Activated CD4-positive, alpha-beta memory T cell treated with anti-CD3 and anti-CD28 coated beads for 36 hours (primary cell): ENCODE measurements at regions not wholly inside any gene's neighbourhood (a gene's known extent, or its start where the extent isn't known, plus 50 kb on each side); places are given as distances from the start of the nearest gene placed in this dataset.

Experiments
- CTCF ChIA-PET: fragments of 350-600 bp; sonication (Branson Sonifier 250); formaldehyde crosslinking; loops from one replicate; lab custom pipeline; 2021; ENCODE audit warnings: antibody characterized with exemption, inconsistent platforms; lab: Charles Lee
- POLR2A ChIA-PET: fragments of 350-600 bp; sonication (Branson Sonifier 250); formaldehyde crosslinking; loops from one replicate; lab custom pipeline; 2021; ENCODE audit warnings: antibody characterized with exemption; lab: Charles Lee
- DNase-seq: peaks from one replicate; pipeline ENCODE4 v3.0.0-alpha.2; 2020
- H3K27ac Mint-ChIP-seq: one replicate; pipeline ENCODE4 v1.8.0; 2021; ENCODE audit warnings: mixed read lengths
- H3K27me3 Mint-ChIP-seq: one replicate; pipeline ENCODE4 v1.8.0; 2021; ENCODE audit warnings: mixed read lengths
- H3K36me3 Mint-ChIP-seq: one replicate; pipeline ENCODE4 v1.8.0; 2021; ENCODE audit warnings: mixed read lengths
- H3K4me1 Mint-ChIP-seq: one replicate; pipeline ENCODE4 v1.8.0; 2021; ENCODE audit warnings: low read depth, mixed read lengths
- H3K4me3 Mint-ChIP-seq: one replicate; pipeline ENCODE4 v1.8.0; 2021; ENCODE audit warnings: mild to moderate bottlenecking, mixed read lengths
- H3K9me3 Mint-ChIP-seq: one replicate; pipeline ENCODE4 v1.8.0; 2021; ENCODE audit warnings: mixed read lengths
- intact Hi-C: fragments of 100-400 bp; cut with micrococcal nuclease; formaldehyde crosslinking; loops from one replicate; pipeline ENCODE4 v1.15.1; 2023

GRCh38 chr12:103244596-103244995 is 251.2 kb downstream of the C12orf42 start:
- no peaks in the 10 kb centered on the region for H3K36me3 Mint-ChIP-seq
- CTCF ChIA-PET = no interaction called here
- no peak overlapping the region for H3K27ac Mint-ChIP-seq
- no peaks in the 10 kb centered on the region for H3K4me1 Mint-ChIP-seq
- no peak for DNase-seq
- H3K9me3 Mint-ChIP-seq = no peaks in the 10 kb centered on the region
- intact Hi-C loops = no loop called here
- H3K27me3 Mint-ChIP-seq = no peaks in the 10 kb centered on the region
- POLR2A ChIA-PET = no interaction called here
- H3K4me3 Mint-ChIP-seq = no peak overlapping the region

DNA sequence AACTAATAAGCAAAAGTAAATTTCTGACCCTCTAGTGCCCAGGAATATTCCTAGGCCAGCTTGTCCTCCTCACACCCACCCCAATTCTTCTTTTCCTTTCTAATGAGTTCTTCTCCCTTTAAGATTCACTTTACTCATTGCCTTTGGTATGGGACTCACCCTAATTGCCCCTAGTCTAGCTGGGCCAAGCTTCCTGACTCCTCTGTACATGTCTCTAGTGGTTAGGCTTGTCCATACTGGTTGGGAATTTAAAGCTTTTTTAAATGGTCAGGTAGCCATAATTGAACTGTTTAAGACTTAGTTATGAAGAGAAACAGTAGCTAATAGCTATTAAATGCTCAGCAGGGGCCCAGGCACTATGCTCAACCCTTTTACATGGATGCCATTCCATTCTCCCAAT is 248.2 kb downstream of the C12orf42 start:
- no peaks in the 10 kb centered on the region for H3K4me1 Mint-ChIP-seq
- ChIA-PET CTCF (interaction anchor here (0.6 kb wide), 1 partner anchor 88 kb away, joined by 3 read pairs; no protein-coding TSS in a partner anchor), POLR2A (no interaction called here)
- H3K4me3 Mint-ChIP-seq = no peak overlapping the region
- intact Hi-C loops = no loop called here
- no peak overlapping the region for H3K27ac Mint-ChIP-seq
- H3K9me3 Mint-ChIP-seq = peaks cover 3% of the 10 kb centered on the region
- DNase-seq = no peak
- no peaks in the 10 kb centered on the region for H3K27me3 Mint-ChIP-seq
- H3K36me3 Mint-ChIP-seq = no peaks in the 10 kb centered on the region

GRCh38 chr12:103249607-103250006 is 246.2 kb downstream of the C12orf42 start:
- Mint-ChIP-seq H3K4me1 (no peaks in the 10 kb centered on the region), H3K27me3 (no peaks in the 10 kb centered on the region), H3K9me3 (peaks cover 9% of the 10 kb centered on the region), H3K36me3 (no peaks in the 10 kb centered on the region), H3K4me3 (no peak overlapping the region), H3K27ac (no peak overlapping the region)
- ChIA-PET POLR2A (no interaction called here), CTCF (no interaction called here)
- intact Hi-C loops = no loop called here
- DNase-seq = no peak

GRCh38 chr12:103250487-103250886 is 245.3 kb downstream of the C12orf42 start:
- Mint-ChIP-seq H3K4me1 (no peaks in the 10 kb centered on the region), H3K36me3 (no peaks in the 10 kb centered on the region), H3K27ac (no peak overlapping the region), H3K9me3 (peaks cover 9% of the 10 kb centered on the region), H3K4me3 (no peak overlapping the region), H3K27me3 (no peaks in the 10 kb centered on the region)
- ChIA-PET CTCF (no interaction called here), POLR2A (no interaction called here)
- no peak for DNase-seq
- intact Hi-C loops = no loop called here
